NCI-H2196 (cell line): ENCODE measurements at regions not wholly inside any gene's neighbourhood (a gene's known extent, or its start where the extent isn't known, plus 50 kb on each side); places are given as distances from the start of the nearest gene placed in this dataset.
"Not testable (repeated sequence)": the region's sequence is repeated elsewhere in the genome, so short reads cannot be mapped to it uniquely, and the experiment has no call there.

Experiments used
- DNase-seq: peaks from one replicate; lab custom pipeline; 2025; ENCODE audit not compliant: unreplicated experiment; lab: John Stamatoyannopoulos, UW

DNA sequence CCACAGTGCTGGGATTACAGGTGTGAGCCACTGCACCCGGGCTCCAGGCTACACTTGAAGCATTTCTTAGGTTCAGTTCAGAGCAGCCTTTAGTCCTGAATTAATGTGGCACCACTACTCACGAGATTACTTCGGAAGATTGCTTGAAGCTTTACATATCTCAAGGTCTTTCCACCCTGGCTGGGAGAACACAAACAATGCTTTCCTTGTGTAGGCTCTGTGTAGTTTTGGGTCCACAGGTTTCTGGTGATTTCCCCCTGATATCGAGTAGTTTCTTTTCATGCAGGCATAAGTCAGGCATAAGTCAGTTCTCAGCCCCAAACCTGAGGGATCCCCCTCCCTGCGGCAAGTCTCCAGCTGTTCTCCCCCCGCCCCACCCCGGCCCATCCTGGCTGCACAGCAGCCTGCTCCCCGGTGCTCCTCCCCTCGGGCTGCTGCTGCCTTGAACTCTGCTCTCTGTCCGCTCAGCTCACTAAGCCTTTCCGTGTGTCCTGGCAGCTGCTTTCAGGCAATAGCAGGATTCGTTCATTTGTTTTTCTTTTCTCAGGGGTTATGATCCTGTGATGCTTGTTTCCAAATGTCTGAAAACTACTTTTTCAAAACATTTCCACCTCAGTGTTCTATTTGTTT, 417.7 kb downstream of the TMEM121 start:
- DNase-seq: no peak

GRCh38 chr14:105944632-105945610, 418.5 kb downstream of the TMEM121 start:
- peak; percentile 33 for DNase-seq

DNA sequence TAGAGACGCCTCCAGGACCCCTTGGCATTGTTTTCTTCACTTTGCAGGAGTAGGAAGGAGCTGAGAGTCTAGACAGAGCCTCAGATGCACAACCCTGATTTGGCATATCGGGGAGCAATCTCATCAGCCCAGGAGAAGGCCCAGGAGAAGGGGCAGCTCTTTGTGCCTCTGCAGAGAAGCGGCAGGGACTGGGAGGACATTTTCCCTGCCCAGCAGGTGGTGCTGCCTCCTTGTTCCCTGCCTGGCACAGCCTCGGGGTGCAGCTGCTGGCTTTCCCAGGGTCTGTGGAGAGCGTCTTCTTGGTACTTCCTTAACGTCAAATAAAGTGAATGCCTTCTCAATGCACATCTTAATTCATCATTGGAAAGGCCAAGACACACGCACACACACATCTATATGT, 419.5 kb downstream of the TMEM121 start:
- DNase-seq: no peak

- DNase-seq: no peak
Measured at GRCh38 chr14:105947599-105947998, 421.2 kb downstream of the TMEM121 start.

DNA sequence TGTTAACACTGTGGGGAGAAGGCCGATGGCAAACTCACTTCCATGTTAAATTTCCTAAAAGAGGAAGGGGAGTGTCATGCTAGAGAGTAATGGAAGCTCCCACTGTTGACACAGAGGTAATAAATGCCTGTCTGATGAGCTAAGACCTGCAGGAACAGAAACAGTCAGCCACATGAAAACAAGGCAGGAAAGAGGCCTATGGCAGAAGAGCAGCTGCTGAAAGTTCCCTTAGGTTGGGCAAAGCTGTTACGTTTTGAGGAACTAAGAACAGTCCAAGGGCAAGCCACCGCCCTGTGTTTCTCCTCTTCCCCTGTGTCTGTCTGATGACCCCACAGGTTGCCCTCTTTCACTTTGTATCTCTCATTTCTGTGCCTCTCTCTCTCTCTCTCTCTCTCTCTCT, 422.6 kb downstream of the TMEM121 start:
- not testable (repeated sequence) for DNase-seq

DNA sequence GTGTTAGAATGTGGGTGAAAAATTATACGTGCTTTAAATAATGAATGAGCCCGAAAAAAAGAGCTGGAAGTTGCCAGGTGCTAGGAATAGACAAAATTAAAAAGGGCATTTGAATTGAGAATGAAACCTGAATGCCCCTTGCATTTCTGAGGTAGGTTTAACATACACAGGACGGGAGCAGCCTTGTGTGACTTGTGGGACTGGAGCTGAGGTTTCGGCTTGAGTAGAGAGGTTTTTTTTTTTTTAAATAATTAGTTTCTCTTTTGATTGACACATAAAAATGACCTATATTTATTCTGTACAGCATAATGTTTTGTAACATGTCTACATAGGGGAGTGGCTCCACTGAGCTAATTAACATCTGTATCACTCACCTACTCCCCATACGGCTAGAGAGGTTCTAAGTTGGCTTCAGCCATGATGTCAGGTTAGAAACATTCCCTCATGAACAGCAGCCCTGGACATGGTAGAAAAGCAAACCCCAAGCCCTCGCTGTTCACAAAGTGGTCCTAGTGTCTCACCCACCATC, 424.0 kb downstream of the TMEM121 start:
- not testable (repeated sequence) for DNase-seq

DNA sequence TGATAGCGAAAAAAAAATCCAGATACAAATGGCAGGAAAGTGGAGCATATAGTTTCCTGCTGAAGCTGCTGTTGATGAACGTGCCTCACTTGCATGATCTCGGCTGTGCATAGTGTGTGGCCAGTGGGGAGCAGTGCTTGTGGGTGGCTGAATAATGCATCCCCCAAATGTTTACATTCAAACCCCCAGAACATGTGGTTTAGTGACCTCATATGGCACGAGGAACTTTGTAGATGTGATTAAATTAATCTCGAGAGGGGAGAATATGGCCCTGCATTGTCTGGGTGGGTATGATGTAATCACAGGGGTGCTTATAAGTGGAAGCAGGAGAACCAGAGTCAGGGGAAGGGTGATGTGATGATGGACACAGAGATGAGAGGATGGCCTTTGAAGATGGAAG, 425.0 kb downstream of the TMEM121 start:
- DNase-seq: no peak

DNA sequence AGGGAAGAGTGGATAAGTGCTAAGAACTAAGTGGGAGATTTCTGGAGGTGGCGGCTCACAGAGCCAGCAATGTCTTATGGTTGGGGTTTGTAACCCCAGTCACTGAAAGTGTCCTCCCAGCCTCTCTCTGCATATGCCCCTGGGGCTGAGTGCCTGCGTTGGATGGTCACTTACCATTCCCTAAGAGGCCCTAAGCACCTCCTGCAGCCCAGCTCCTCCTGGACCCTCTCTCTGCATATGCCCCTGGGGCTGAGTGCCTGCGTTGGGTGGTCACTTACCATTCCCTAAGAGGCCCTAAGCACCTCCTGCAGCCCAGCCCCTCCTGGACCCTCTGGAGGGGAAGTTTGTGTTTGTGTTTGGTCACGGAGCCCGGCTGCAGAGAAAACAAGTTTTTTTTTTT, 425.8 kb downstream of the TMEM121 start:
- no peak for DNase-seq

DNA sequence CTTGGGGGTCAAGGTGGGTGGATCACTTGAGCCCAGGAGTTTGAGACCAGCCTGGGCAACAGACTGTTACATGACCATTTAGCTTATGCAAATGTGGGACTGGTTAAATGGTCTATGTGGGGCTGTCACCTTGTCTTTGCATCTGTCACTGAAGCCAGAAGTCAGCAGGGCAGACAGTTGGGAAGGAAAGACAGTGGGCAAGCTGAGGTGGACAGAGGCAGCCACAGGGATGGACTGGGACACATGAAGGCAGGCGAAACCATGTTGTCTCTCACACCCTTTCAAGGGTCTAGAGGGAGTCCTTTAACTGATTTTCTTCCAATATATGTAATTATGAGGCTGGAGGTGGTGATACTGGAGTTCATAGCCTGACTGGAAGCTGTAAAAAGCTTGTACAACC, 426.4 kb downstream of the TMEM121 start:
- DNase-seq: no peak

GRCh38 chr14:105961625-105962024, 435.2 kb downstream of the TMEM121 start:
- not testable (repeated sequence) for DNase-seq

DNA sequence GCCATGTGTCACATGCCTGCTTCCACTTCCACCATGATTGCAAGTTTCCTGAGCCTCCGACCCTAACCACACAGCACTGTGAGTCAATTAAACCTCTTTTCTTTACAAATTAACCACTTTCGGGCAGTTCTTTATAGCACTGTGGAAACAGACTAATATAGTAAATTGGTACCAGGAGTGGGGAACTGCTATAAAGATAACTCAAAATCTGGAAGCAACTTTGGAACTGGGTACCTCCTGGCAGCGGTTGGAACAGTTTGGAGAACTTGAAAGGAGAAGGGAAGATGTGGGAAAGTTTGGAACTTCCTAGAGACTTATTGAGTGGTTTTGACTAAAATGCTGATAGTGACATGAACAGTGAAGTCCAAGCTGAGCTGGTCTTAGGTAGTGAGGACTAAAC, 436.1 kb downstream of the TMEM121 start:
- no peak for DNase-seq

DNA sequence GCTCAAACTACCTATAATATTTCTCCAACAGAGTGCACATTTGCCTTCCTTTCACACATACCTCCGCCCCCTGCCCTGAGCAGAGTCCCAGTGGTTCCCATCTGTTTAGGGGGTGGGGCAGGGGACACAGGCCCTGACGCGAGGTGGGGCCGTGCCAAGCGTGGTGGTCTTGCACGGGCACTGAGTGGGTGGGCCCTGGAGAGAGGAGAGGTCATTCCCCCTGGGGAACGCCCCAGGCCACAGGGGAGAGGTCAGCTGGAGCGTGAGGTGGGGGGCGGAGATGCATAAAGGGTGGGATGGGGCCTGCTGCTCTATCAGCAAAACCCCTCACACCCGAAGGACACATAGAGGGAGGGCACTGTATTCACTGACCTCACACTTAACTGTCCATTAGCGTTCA, 441.9 kb downstream of the TMEM121 start:
- no peak for DNase-seq

DNA sequence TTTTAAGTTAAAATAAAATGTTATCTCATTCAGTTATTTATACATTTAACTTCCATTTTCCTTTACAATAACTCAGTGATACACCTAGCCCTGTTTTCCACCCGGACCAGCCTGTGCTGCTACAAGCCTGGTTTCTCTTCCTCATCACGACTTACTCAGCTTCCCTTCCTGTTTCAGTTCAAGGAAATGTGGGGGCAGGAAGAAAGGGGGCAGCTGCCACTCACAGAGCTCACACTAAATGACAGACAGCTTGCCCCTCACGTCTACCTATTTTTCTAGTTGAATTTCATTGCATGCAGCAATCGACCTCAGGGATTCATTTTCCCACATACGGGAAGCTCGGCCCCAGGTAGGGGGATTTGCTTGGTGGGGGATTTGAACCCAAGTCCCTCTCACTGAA, 442.6 kb downstream of the TMEM121 start:
- DNase-seq: not testable (repeated sequence)

- DNase-seq: not testable (repeated sequence)
Measured at GRCh38 chr14:105970821-105971220, 444.4 kb downstream of the TMEM121 start.

GRCh38 chr14:105971593-105972500, 445.5 kb downstream of the TMEM121 start:
- no peak for DNase-seq

GRCh38 chr14:105974902-105975301, 448.5 kb downstream of the TMEM121 start:
- DNase-seq: no peak

GRCh38 chr14:105978618-105979295, 452.4 kb downstream of the TMEM121 start:
- DNase-seq: no peak

GRCh38 chr14:105979446-105979845, 453.1 kb downstream of the TMEM121 start:
- DNase-seq: no peak

DNA sequence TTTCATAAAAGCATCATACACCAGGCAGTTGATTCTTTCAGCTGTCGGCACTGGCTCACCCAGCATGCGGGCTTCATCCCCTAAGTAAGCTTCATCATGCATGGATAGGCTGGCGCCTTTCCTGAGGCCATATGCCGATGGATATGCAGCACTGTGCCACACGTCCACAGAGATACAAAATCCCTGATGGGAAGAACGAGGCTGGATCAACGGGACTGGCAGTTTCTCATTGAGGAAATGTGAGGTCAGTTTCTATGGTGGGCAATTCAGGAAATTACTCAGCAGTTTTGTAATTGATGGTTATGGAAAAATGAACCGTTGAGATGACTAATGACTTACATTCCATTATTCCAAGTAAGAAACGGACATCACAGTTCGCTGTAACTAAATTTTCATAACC, 453.8 kb downstream of the TMEM121 start:
- DNase-seq: no peak

- DNase-seq: not testable (repeated sequence)
Measured at GRCh38 chr14:105981517-105982302, 455.3 kb downstream of the TMEM121 start.
